NT2/D1 (cell line): ENCODE measurements at regions not wholly inside any gene's neighbourhood (a gene's known extent, or its start where the extent isn't known, plus 50 kb on each side); places are given as distances from the start of the nearest gene placed in this dataset.

Experiments used
- DNase-seq: peaks from one replicate; pipeline ENCODE4 v3.0.0-alpha.2; 2011; ENCODE audit warnings: low read depth, low spot score
- H3K27me3 ChIP-seq: 2 replicates; pipeline ENCODE4 v1.6.0; 2011; ENCODE audit warnings: mild to moderate bottlenecking; ENCODE audit not compliant: insufficient read length, insufficient read depth
- H3K36me3 ChIP-seq: 2 replicates; pipeline ENCODE4 v1.6.1; 2011; ENCODE audit warnings: mild to moderate bottlenecking, low read length, mixed read lengths; ENCODE audit not compliant: insufficient read depth, insufficient read length
- H3K4me1 ChIP-seq: 2 replicates; pipeline ENCODE4 v1.5.1; 2011; ENCODE audit not compliant: insufficient read depth, insufficient read length
- H3K4me3 ChIP-seq: 2 replicates; pipeline ENCODE4 v1.5.1; 2011; ENCODE audit warnings: low read depth; ENCODE audit not compliant: insufficient read length
- H3K9ac ChIP-seq: 2 replicates; pipeline ENCODE4 v1.6.0; 2011; ENCODE audit warnings: low read depth; ENCODE audit not compliant: insufficient read length
- H3K9me3 ChIP-seq: 2 replicates; pipeline ENCODE4 v1.5.1; 2011; ENCODE audit warnings: mild to moderate bottlenecking, low read length; ENCODE audit not compliant: insufficient read depth
- SUZ12 ChIP-seq: IDR thresholded peaks from 2 replicates; pipeline ENCODE4 v1.6.1; 2011; ENCODE audit not compliant: insufficient read length, insufficient read depth; ENCODE audit errors: extremely low read depth
- YY1 ChIP-seq: IDR thresholded peaks from 2 replicates; pipeline ENCODE4 v1.6.1; 2011; ENCODE audit not compliant: insufficient read length, insufficient read depth
- ZNF274 ChIP-seq: IDR thresholded peaks from 2 replicates; pipeline ENCODE4 v1.6.1; 2011; ENCODE audit warnings: mild to moderate bottlenecking, low read depth, low read length

DNA sequence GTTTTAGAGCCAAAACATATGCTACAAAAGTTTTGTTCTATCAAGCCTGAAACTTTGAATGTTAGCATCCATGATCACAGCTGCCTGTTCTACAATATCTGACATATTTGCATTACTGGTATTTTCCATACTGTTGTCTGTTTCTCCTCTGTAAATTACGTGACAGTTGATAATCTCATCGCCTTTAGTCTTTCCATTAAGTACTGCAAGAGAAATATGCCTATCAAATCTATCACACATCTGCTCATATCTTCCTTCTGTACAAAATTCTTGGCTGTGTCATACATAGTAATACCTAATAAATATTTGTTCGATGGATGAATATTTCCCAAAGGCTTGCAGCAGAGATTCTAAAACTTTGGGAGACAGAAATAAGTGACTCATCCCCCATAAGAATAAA lies 717.3 kb downstream of the OTOL1 start:
- no peaks in the 10 kb centered on the region for H3K36me3 ChIP-seq
- H3K9ac ChIP-seq = no peak overlapping the region
- H3K4me3 ChIP-seq = no peak overlapping the region
- H3K9me3 ChIP-seq = no peaks in the 10 kb centered on the region
- no peak for DNase-seq
- TF ChIP-seq SUZ12 = no peak
- no peak for TF ChIP-seq ZNF274
- no peak for TF ChIP-seq YY1
- H3K27me3 ChIP-seq = no peaks in the 10 kb centered on the region
- H3K4me1 ChIP-seq = no peaks in the 10 kb centered on the region

DNA sequence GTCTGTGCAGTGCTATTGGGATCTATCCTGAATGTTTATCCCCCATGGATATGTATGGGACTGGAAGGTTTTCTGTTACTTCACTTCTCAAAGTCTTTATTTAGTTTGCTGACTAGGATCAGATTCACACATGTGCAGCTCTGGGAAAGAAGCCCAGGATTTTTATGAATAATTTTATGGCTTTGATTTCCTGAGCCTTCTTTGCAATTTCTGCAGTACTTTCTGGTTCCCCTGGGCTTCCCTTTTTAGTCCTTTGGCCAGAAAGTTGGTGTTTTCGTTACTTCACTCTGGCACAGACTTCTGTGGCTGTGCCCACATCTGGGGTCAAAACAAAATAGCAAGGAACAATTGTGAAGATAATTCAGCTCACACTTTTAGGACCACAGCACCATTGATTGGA lies 721.0 kb downstream of the OTOL1 start:
- H3K36me3 ChIP-seq = no peaks in the 10 kb centered on the region
- TF ChIP-seq SUZ12 (no peak), YY1 (no peak), ZNF274 (no peak)
- no peak for DNase-seq

DNA sequence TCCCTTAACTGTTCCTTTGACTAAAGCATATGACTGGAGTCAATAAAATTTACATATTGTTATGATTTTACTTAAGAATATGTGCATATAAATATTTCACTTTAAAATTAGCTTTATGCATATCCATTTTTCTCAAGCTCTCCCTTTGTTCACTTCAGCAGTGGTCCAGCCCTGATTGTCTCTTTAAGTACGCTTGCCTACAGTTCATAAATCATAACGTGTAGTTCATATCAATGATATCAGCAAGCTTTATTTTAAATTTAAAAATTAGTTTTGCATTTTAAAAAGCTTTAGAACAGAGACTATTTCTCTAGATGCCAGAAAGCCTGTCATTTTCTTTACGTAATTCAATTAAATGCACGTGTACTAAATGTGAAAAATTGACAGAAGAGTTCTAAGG lies 721.9 kb downstream of the OTOL1 start:
- no peak for TF ChIP-seq YY1
- TF ChIP-seq ZNF274 = no peak
- no peak for TF ChIP-seq SUZ12
- Histone ChIP-seq H3K4me1 (no peaks in the 10 kb centered on the region), H3K9me3 (no peaks in the 10 kb centered on the region; the same call in 1 of the 2 replicates), H3K9ac (no peak overlapping the region), H3K4me3 (no peak overlapping the region), H3K36me3 (no peaks in the 10 kb centered on the region), H3K27me3 (no peaks in the 10 kb centered on the region)
- DNase-seq = no peak

More for the DNA sequence above, 721.0 kb downstream of the OTOL1 start:
- H3K4me1 ChIP-seq = no peaks in the 10 kb centered on the region
- no peaks in the 10 kb centered on the region for H3K27me3 ChIP-seq
- no peaks in the 10 kb centered on the region; the same call in 1 of the 2 replicates for H3K9me3 ChIP-seq
- no peak overlapping the region for H3K4me3 ChIP-seq
- H3K9ac ChIP-seq = no peak overlapping the region

DNA sequence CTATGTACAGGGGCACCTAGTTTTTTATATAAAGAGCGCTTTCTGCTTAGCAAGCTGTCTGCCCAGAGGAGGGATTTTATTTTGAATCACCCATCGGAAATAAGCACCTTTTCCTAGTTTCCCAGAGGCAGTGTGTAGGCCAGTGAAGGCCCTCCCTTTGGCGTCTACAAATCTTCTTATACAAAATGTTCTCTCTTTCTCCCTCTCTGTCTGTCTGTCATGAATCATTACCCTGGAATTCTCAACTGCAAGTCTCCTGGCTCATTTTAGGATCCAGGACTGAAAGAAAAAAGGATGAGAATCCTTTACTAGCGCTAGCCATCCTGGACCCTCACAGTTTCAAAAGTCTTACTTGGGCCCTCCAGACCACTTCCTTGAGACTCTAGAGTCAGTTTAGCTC lies 728.1 kb downstream of the OTOL1 start:
- DNase-seq = no peak
- Histone ChIP-seq H3K4me3 (no peak overlapping the region), H3K4me1 (no peaks in the 10 kb centered on the region), H3K36me3 (no peaks in the 10 kb centered on the region), H3K9ac (no peak overlapping the region), H3K9me3 (no peaks in the 10 kb centered on the region; the same call in 1 of the 2 replicates), H3K27me3 (no peaks in the 10 kb centered on the region)
- TF ChIP-seq YY1 = no peak
- no peak for TF ChIP-seq ZNF274
- no peak for TF ChIP-seq SUZ12

DNA sequence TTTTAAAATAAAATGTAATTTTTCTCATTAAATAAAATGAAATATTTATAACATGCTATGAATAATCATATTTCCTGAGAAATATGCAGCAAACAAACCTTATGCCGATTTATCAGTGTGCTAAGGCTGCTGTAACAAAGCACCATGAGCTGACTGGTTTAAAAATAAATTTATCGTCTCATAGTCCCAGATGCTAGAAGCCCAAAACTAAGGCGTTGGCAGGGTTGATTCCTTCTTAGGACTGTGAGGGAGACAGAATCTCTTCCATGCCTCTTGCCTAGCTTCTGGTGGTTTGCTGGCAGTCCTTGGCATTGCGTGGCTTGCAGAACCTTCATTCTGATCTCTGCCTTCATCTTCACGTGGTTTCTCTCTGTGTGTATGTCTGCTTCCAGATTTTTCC lies 740.3 kb downstream of the OTOL1 start:
- H3K4me1 ChIP-seq = no peaks in the 10 kb centered on the region
- no peak overlapping the region for H3K9ac ChIP-seq
- no peak for DNase-seq
- H3K36me3 ChIP-seq = no peaks in the 10 kb centered on the region
- H3K4me3 ChIP-seq = no peak overlapping the region
- no peak for TF ChIP-seq YY1
- TF ChIP-seq ZNF274 = no peak
- TF ChIP-seq SUZ12 = no peak
- H3K9me3 ChIP-seq = no peaks in the 10 kb centered on the region
- no peaks in the 10 kb centered on the region for H3K27me3 ChIP-seq

DNA sequence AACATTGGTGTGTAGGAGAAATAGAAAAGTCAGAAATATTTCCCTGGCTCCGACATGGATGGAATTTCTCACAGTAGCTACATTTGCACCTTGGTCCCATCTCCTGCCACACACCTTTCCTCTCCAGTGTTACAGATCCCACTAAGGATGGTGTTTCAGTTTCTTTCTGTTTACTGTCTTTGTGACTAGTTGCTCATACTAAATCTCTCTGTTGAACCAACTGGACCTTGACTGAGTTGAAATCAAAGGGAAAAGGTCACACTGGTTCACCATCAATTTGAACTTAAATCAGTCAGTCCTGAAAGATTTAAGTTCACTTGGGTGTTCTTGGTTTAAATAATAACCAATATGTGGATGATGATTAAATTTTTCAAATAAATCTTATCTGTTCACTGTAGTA lies 754.2 kb downstream of the OTOL1 start:
- TF ChIP-seq SUZ12 = no peak
- TF ChIP-seq YY1 = no peak
- no peak for TF ChIP-seq ZNF274
- no peak for DNase-seq

DNA sequence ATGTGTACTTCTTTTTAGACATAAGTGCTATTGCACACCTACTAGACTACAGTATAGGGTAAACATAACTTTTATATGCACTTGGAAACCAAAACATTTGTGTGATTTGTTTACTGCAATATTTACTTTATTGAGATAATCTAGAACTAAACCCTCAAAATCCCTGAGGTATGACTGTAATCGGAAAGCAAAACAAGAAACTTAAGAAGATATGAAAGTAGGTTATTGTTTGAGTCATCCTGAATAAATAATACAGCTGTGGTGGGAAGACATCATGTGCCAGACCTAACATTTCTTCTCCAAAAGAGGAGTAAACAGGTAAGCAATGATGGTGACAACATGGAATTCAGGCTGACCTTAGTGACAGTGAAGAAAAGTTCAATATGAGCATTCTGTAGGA lies 765.5 kb downstream of the OTOL1 start:
- Histone ChIP-seq H3K9me3 (no peaks in the 10 kb centered on the region), H3K9ac (no peak overlapping the region), H3K27me3 (no peaks in the 10 kb centered on the region), H3K4me3 (no peak overlapping the region), H3K36me3 (no peaks in the 10 kb centered on the region), H3K4me1 (no peaks in the 10 kb centered on the region)
- no peak for DNase-seq
- TF ChIP-seq ZNF274 (no peak), YY1 (no peak), SUZ12 (no peak)

More for the DNA sequence above, 754.2 kb downstream of the OTOL1 start:
- Histone ChIP-seq H3K4me1 (no peaks in the 10 kb centered on the region), H3K27me3 (no peaks in the 10 kb centered on the region), H3K4me3 (no peak overlapping the region), H3K9ac (no peak overlapping the region), H3K36me3 (no peaks in the 10 kb centered on the region), H3K9me3 (no peaks in the 10 kb centered on the region)
